CD14-positive monocyte (primary cell): ENCODE measurements at regions not wholly inside any gene's neighbourhood (a gene's known extent, or its start where the extent isn't known, plus 50 kb on each side); places are given as distances from the start of the nearest gene placed in this dataset.

Source experiments
- DNase-seq, 3 donors: peaks; one replicate each; pipeline ENCODE4 v3.0.0-alpha.2; 2011 to 2022
- H2AFZ ChIP-seq: 2 replicates; pipeline ENCODE4 v1.6.0; 2012; ENCODE audit warnings: mild to moderate bottlenecking, low read depth, low read length, inconsistent platforms; ENCODE audit not compliant: insufficient read depth, poor library complexity, severe bottlenecking
- H3K27ac ChIP-seq, 2 donors: 1 replicate in 1 of 2; 2 replicates in 1 of 2; pipeline ENCODE4 v1.5.1; 2012 to 2013; ENCODE audit warnings: low read length in 2 of 2, control low read depth in 1 of 2, inconsistent platforms in 1 of 2, low read depth in 1 of 2, mild to moderate bottlenecking in 1 of 2
- H3K27me3 ChIP-seq, 2 donors: one replicate each; pipeline versions ENCODE4 v1.6.0 to v1.6.1; 2011 to 2013; ENCODE audit warnings: low read length in 2 of 2; ENCODE audit not compliant: control insufficient read depth in 2 of 2, insufficient read depth in 2 of 2
- H3K36me3 ChIP-seq, 2 donors: replicated peaks in 1 of 2; 1 replicate in 1 of 2; 2 replicates in 1 of 2; pipeline versions ENCODE4 v1.5.1 to v1.6.1; 2012 to 2013; ENCODE audit warnings: low read length in 2 of 2, control low read depth in 1 of 2, inconsistent platforms in 1 of 2, mild to moderate bottlenecking in 1 of 2; ENCODE audit not compliant: insufficient read depth in 2 of 2, control insufficient read depth in 1 of 2
- H3K4me1 ChIP-seq, 2 donors: 1 replicate in 1 of 2; 2 replicates in 1 of 2; pipeline versions ENCODE4 v1.5.1 to v1.6.1; 2012 to 2013; ENCODE audit warnings: low read length in 2 of 2, control low read depth in 1 of 2, inconsistent platforms in 1 of 2, mild to moderate bottlenecking in 1 of 2, moderate library complexity in 1 of 2; ENCODE audit not compliant: insufficient read depth in 2 of 2, control insufficient read depth in 1 of 2
- H3K4me2 ChIP-seq: replicated peaks from 2 replicates; pipeline ENCODE3; 2012; ENCODE audit warnings: low read length, moderate library complexity, mild to moderate bottlenecking; ENCODE audit not compliant: poor library complexity, severe bottlenecking; ENCODE audit errors: extremely low read depth
- H3K4me3 ChIP-seq, 3 experiments: fragments of 200-600 bp in 1 of 3; sonication (generic) in 1 of 3; replicated peaks in 1 of 3; 1 replicate in 2 of 3; 2 replicates in 1 of 3; pipeline ENCODE4 v1.5.1; 2011 to 2013; ENCODE audit warnings: low read length in 3 of 3, mild to moderate bottlenecking in 3 of 3, control low read depth in 2 of 3, low read depth in 2 of 3, inconsistent platforms in 1 of 3, moderate library complexity in 1 of 3
- H3K79me2 ChIP-seq: 2 replicates; pipeline ENCODE4 v1.6.0; 2012; ENCODE audit warnings: mild to moderate bottlenecking, control low read depth, inconsistent platforms, low read length, moderate library complexity; ENCODE audit not compliant: insufficient read depth
- H3K9ac ChIP-seq: 2 replicates; pipeline ENCODE4 v1.6.0; 2017; ENCODE audit warnings: low read length, mild to moderate bottlenecking; ENCODE audit not compliant: insufficient read depth, poor library complexity, severe bottlenecking
- H3K9me3 ChIP-seq, 2 donors: replicated peaks in 1 of 2; 1 replicate in 1 of 2; 2 replicates in 1 of 2; pipeline versions ENCODE4 v1.5.1 to v1.6.1; 2012 to 2013; ENCODE audit warnings: low read length in 2 of 2, control low read depth in 1 of 2; ENCODE audit not compliant: control insufficient read depth in 1 of 2, insufficient read depth in 1 of 2
- H4K20me1 ChIP-seq: 2 replicates; pipeline ENCODE4 v1.6.0; 2012; ENCODE audit warnings: mild to moderate bottlenecking, low read length, control low read depth, moderate library complexity; ENCODE audit not compliant: insufficient read depth
- H3K27ac Mint-ChIP-seq, 7 donors: one replicate each; pipeline ENCODE4 v1.8.0; 2020; ENCODE audit warnings: mild to moderate bottlenecking in 7 of 7, mixed read lengths in 7 of 7, moderate library complexity in 6 of 7, inconsistent platforms in 2 of 7
- H3K27me3 Mint-ChIP-seq, 3 donors: one replicate each; pipeline ENCODE4 v1.8.0; 2021 to 2022; ENCODE audit warnings: low read depth in 3 of 3, mild to moderate bottlenecking in 3 of 3, mixed read lengths in 3 of 3, moderate library complexity in 3 of 3, inconsistent platforms in 1 of 3
- H3K36me3 Mint-ChIP-seq, 2 donors: one replicate each; pipeline ENCODE4 v1.8.0; 2020; ENCODE audit warnings: mixed read lengths in 2 of 2, inconsistent platforms in 1 of 2, mild to moderate bottlenecking in 1 of 2
- H3K4me1 Mint-ChIP-seq: one replicate; pipeline ENCODE4 v1.8.0; 2020; ENCODE audit warnings: mild to moderate bottlenecking, mixed read lengths
- H3K4me3 Mint-ChIP-seq, 2 donors: one replicate each; pipeline ENCODE4 v1.8.0; 2020; ENCODE audit warnings: mild to moderate bottlenecking in 2 of 2, mixed read lengths in 2 of 2, moderate library complexity in 1 of 2
- H3K9me3 Mint-ChIP-seq, 7 donors: one replicate each; pipeline ENCODE4 v1.8.0; 2020 to 2022; ENCODE audit warnings: mixed read lengths in 7 of 7, mild to moderate bottlenecking in 6 of 7, moderate library complexity in 6 of 7, inconsistent platforms in 2 of 7
- WGBS: methylation state at CpG from one replicate; pipeline ENCODE4 v1.1.5; 2013; ENCODE audit warnings: missing lambda C conversion rate; ENCODE audit not compliant: insufficient coverage; 5-methylcytosine and 5-hydroxymethylcytosine counted together
- intact Hi-C, 2 donors: fragments of 100-400 bp; cut with micrococcal nuclease; formaldehyde crosslinking; loops; one replicate each; pipeline versions ENCODE4 v1.15.0 to v1.15.1; 2023
- TF ChIP-seq, protein P1 (sequence below): fragments of 200-600 bp; IDR thresholded peaks from one replicate; pipeline ENCODE4 v1.8.0; 2022; ENCODE audit warnings: antibody characterized with exemption, mild to moderate bottlenecking

DNA sequence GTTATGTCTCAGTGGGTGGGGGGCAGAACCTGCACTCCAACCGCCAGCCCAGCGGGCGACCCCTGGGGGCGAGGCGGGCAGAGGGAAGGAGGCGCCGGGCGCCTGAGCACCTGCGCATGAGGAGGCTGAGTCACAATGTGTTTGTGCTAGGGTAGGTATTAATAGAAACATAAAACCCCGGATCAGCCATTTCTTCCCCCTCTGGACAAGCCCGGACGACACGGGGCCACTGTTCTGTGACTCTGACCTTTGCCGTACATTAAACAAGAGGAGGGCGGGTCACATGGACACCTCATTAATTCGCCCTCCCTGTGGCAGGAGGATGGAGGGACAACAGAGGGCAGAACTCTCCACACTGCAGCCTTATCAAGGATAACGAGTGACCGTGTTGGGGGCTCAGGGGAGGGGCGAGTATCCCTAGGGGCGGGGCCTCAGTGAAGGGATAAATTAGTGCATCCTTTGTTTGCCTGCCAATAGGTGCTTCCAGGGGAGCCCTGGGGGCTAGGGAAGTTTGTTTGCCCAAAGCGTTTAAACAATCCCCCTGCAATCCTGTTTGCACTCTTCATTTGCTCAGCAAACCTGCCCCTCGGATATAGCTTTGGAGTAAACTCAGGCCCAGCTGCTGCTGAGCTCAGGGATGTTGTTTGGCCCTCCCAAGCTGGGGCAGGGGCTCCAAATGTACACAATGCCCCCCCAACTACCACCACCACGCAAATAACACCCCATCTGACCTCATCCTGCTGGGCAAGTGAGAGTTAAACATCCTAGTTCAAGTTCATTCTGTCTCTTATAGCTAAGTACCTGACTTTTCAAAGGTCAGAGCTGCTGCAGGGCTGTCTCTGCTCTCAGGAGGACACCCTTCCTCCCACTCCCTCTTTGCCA, 171.2 kb upstream of the GLI2 start:
- H3K4me1 ChIP-seq: no peaks in the 10 kb centered on the region
- no peak overlapping the region for H2AFZ ChIP-seq
- no peak overlapping the region for H3K4me3 Mint-ChIP-seq
- no peaks in the 10 kb centered on the region for H4K20me1 ChIP-seq
- H3K79me2 ChIP-seq: no peaks in the 10 kb centered on the region
- no peaks in the 10 kb centered on the region for H3K9me3 Mint-ChIP-seq
- no peaks in the 10 kb centered on the region for H3K9me3 ChIP-seq
- no peaks in the 10 kb centered on the region for H3K4me1 Mint-ChIP-seq
- TF ChIP-seq, protein P1, sequence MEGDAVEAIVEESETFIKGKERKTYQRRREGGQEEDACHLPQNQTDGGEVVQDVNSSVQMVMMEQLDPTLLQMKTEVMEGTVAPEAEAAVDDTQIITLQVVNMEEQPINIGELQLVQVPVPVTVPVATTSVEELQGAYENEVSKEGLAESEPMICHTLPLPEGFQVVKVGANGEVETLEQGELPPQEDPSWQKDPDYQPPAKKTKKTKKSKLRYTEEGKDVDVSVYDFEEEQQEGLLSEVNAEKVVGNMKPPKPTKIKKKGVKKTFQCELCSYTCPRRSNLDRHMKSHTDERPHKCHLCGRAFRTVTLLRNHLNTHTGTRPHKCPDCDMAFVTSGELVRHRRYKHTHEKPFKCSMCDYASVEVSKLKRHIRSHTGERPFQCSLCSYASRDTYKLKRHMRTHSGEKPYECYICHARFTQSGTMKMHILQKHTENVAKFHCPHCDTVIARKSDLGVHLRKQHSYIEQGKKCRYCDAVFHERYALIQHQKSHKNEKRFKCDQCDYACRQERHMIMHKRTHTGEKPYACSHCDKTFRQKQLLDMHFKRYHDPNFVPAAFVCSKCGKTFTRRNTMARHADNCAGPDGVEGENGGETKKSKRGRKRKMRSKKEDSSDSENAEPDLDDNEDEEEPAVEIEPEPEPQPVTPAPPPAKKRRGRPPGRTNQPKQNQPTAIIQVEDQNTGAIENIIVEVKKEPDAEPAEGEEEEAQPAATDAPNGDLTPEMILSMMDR: no peak
- H3K36me3 Mint-ChIP-seq: no peaks in the 10 kb centered on the region
- no peak overlapping the region for H3K4me3 ChIP-seq
- H3K27ac ChIP-seq: no peak overlapping the region
- DNase-seq: no peak
- 85% methylated on average over 4 of the region's 23 CpGs for WGBS
- intact Hi-C loops: no loop called here
- no peaks in the 10 kb centered on the region for H3K36me3 ChIP-seq
- H3K9ac ChIP-seq: no peak overlapping the region
- H3K4me2 ChIP-seq: no peak overlapping the region
- peaks cover 4 to 8% (median 5%) of the 10 kb centered on the region in 3 donors for H3K27me3 Mint-ChIP-seq
- no peaks in the 10 kb centered on the region for H3K27me3 ChIP-seq
- H3K27ac Mint-ChIP-seq: no peak overlapping the region

DNA sequence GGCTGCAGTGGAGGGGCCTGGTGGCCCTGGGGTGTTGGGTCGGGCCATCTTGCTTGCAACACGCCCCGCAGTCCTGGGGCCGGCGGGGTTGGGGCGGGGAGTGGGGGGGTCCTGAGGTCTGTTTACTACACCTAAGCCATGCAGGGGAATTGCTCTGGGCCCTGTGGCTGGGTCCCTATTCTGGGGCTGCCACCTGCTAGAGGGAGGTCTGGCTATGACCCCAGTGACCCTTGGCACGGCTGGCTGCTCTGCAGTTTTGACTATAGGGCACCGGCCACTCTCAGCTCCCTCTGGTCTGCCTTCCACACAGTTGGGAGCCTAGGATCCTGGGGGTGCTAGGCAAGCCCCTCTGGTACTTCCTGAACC, 170.6 kb upstream of the GLI2 start:
- no peaks in the 10 kb centered on the region for H3K36me3 Mint-ChIP-seq

More for the DNA sequence above, 170.6 kb upstream of the GLI2 start:
- Histone ChIP-seq H3K4me1 (no peaks in the 10 kb centered on the region), H4K20me1 (no peaks in the 10 kb centered on the region), H3K79me2 (no peaks in the 10 kb centered on the region), H3K27ac (no peak overlapping the region), H3K9ac (no peak overlapping the region), H3K4me2 (no peak overlapping the region), H3K36me3 (no peaks in the 10 kb centered on the region), H3K9me3 (no peaks in the 10 kb centered on the region), H3K27me3 (no peaks in the 10 kb centered on the region), H3K4me3 (no peak overlapping the region), H2AFZ (no peak overlapping the region)
- no peaks in the 10 kb centered on the region for H3K9me3 Mint-ChIP-seq
- peaks cover 4 to 8% (median 6%) of the 10 kb centered on the region in 3 donors for H3K27me3 Mint-ChIP-seq
- H3K4me3 Mint-ChIP-seq: no peak overlapping the region
- DNase-seq: no peak
- H3K27ac Mint-ChIP-seq: no peak overlapping the region
- no peaks in the 10 kb centered on the region for H3K4me1 Mint-ChIP-seq
- TF ChIP-seq, protein P1: no peak
- whole genome bisulfite sequencing: 93% methylated on average over 5 of the region's 8 CpGs
- intact Hi-C loops: no loop called here
